WTC11 (cell line): ENCODE measurements at regions not wholly inside any gene's neighbourhood (a gene's known extent, or its start where the extent isn't known, plus 50 kb on each side); places are given as distances from the start of the nearest gene placed in this dataset.

Experiments
- ATAC-seq: fragments of 200-7000 bp; cut with Tn5 transposase; 2 replicates; pipeline ENCODE4 v1.10.0; 2021; ENCODE audit warnings: mild to moderate bottlenecking, moderate library complexity
- CTCF ChIA-PET: fragments of 300-600 bp; sonication (Branson Sonifier 250); formaldehyde crosslinking; loops from one replicate; lab custom pipeline; 2021; ENCODE audit warnings: antibody characterized with exemption; lab: Charles Lee
- POLR2A ChIA-PET: fragments of 350-600 bp; sonication (Branson Sonifier 250); formaldehyde crosslinking; loops from one replicate; lab custom pipeline; 2021; ENCODE audit warnings: antibody characterized with exemption; lab: Charles Lee
- DNase-seq: peaks from one replicate; pipeline ENCODE4 v3.0.0; 2021; ENCODE audit warnings: low spot score
- H3K27ac Mint-ChIP-seq: 2 replicates; pipeline ENCODE4 v1.8.0; 2021; ENCODE audit warnings: mixed read lengths
- H3K27me3 Mint-ChIP-seq: 2 replicates; pipeline ENCODE4 v1.8.0; 2021; ENCODE audit warnings: low read depth, mild to moderate bottlenecking, moderate library complexity, mixed read lengths
- H3K36me3 Mint-ChIP-seq: 2 replicates; pipeline ENCODE4 v1.8.0; 2021; ENCODE audit warnings: mixed read lengths
- H3K4me1 Mint-ChIP-seq: 2 replicates; pipeline ENCODE4 v1.8.0; 2022; ENCODE audit warnings: mixed read lengths
- H3K4me3 Mint-ChIP-seq: 2 replicates; pipeline ENCODE4 v1.8.0; 2021; ENCODE audit warnings: mild to moderate bottlenecking, moderate library complexity, mixed read lengths
- H3K9me3 Mint-ChIP-seq: 2 replicates; pipeline ENCODE4 v1.8.0; 2021; ENCODE audit warnings: mixed read lengths
- CREM ChIP-seq: sonication (generic); formaldehyde crosslinking; IDR thresholded peaks from 2 replicates; pipeline ENCODE4 v1.8.1; 2022; ENCODE audit warnings: mild to moderate bottlenecking, missing genetic modification reagents, moderate library complexity
- E2F1 ChIP-seq: sonication (generic); formaldehyde crosslinking; IDR thresholded peaks from 2 replicates; pipeline ENCODE4 v1.8.0; 2022; ENCODE audit warnings: mild to moderate bottlenecking, missing genetic modification reagents
- EMX1 ChIP-seq: fragments of 250-450 bp; sonication (Bioruptor Pico); IDR thresholded peaks from 2 replicates; pipeline ENCODE4 v1.8.0; 2021; ENCODE audit warnings: mild to moderate bottlenecking
- ESRRA ChIP-seq: sonication (generic); formaldehyde crosslinking; IDR thresholded peaks from 2 replicates; pipeline ENCODE4 v1.8.1; 2022; ENCODE audit warnings: mild to moderate bottlenecking, missing genetic modification reagents, borderline replicate concordance
- FOXJ3 ChIP-seq: sonication (generic); formaldehyde crosslinking; IDR thresholded peaks from 2 replicates; pipeline ENCODE4 v1.9.0; 2021; ENCODE audit warnings: missing genetic modification reagents, mild to moderate bottlenecking, borderline replicate concordance
- GABPB1 ChIP-seq: sonication (generic); formaldehyde crosslinking; IDR thresholded peaks from 2 replicates; pipeline ENCODE4 v1.8.1; 2023; ENCODE audit warnings: mild to moderate bottlenecking, missing genetic modification reagents
- IRF2 ChIP-seq: sonication (generic); formaldehyde crosslinking; IDR thresholded peaks from 2 replicates; pipeline ENCODE4 v1.8.0; 2022; ENCODE audit warnings: low read depth, missing genetic modification reagents, borderline replicate concordance
- JAZF1 ChIP-seq: fragments of 250-450 bp; sonication (Bioruptor Pico); IDR thresholded peaks from 2 replicates; pipeline ENCODE4 v1.9.0; 2021; ENCODE audit warnings: moderate library complexity, mild to moderate bottlenecking, inconsistent platforms
- KAT7 ChIP-seq: sonication (generic); formaldehyde crosslinking; IDR thresholded peaks from 2 replicates; pipeline ENCODE4 v1.8.1; 2023; ENCODE audit warnings: missing genetic modification reagents, mild to moderate bottlenecking, borderline replicate concordance
- MAX ChIP-seq: sonication (generic); formaldehyde crosslinking; IDR thresholded peaks from 2 replicates; pipeline ENCODE4 v1.8.0; 2022; ENCODE audit warnings: mild to moderate bottlenecking, missing genetic modification reagents
- NFATC4 ChIP-seq: fragments of 250-450 bp; sonication (Bioruptor Pico); IDR thresholded peaks from 2 replicates; pipeline ENCODE4 v1.9.0; 2021; ENCODE audit warnings: mild to moderate bottlenecking
- NR2C2 ChIP-seq: sonication (generic); formaldehyde crosslinking; IDR thresholded peaks from 2 replicates; pipeline ENCODE4 v1.8.0; 2022; ENCODE audit warnings: mild to moderate bottlenecking, missing genetic modification reagents
- NR3C1 ChIP-seq: sonication (generic); formaldehyde crosslinking; conservative IDR thresholded peaks from 2 replicates; pipeline ENCODE4 v1.8.1; 2023; ENCODE audit warnings: low read depth, mild to moderate bottlenecking, missing genetic modification reagents
- OVOL2 ChIP-seq: fragments of 250-450 bp; sonication (Bioruptor Pico); IDR thresholded peaks from 2 replicates; pipeline ENCODE4 v1.9.0; 2021; ENCODE audit warnings: mild to moderate bottlenecking, borderline replicate concordance
- SMAD4 ChIP-seq: sonication (generic); formaldehyde crosslinking; IDR thresholded peaks from 2 replicates; pipeline ENCODE4 v1.8.0; 2022; ENCODE audit warnings: mild to moderate bottlenecking, missing genetic modification reagents
- ZNF138 ChIP-seq: sonication (generic); formaldehyde crosslinking; conservative IDR thresholded peaks from 2 replicates; pipeline ENCODE4 v1.8.1; 2022; ENCODE audit warnings: mild to moderate bottlenecking, moderate library complexity, missing genetic modification reagents
- ZNF219 ChIP-seq: sonication (generic); formaldehyde crosslinking; IDR thresholded peaks from 2 replicates; pipeline ENCODE4 v1.8.0; 2023; ENCODE audit warnings: missing genetic modification reagents, mild to moderate bottlenecking, borderline replicate concordance
- ZNF232 ChIP-seq: sonication (generic); formaldehyde crosslinking; IDR thresholded peaks from 2 replicates; pipeline ENCODE4 v1.8.0; 2022; ENCODE audit warnings: mild to moderate bottlenecking, missing genetic modification reagents
- TF ChIP-seq, protein P1 (sequence below): fragments of 250-450 bp; sonication (Bioruptor Pico); IDR thresholded peaks from 2 replicates; pipeline ENCODE4 v2.1.2; 2022; ENCODE audit warnings: mild to moderate bottlenecking, moderate library complexity
- TF ChIP-seq, protein P2 (sequence below): sonication (generic); formaldehyde crosslinking; IDR thresholded peaks from 2 replicates; pipeline ENCODE4 v1.8.0; 2022; ENCODE audit warnings: missing genetic modification reagents
- TF ChIP-seq, protein P3 (sequence below): sonication (generic); formaldehyde crosslinking; IDR thresholded peaks from 2 replicates; pipeline ENCODE4 v1.8.1; 2022; ENCODE audit warnings: missing genetic modification reagents, borderline replicate concordance
- TF ChIP-seq, protein P4 (sequence below): sonication (generic); formaldehyde crosslinking; IDR thresholded peaks from 2 replicates; pipeline ENCODE4 v1.8.0; 2022; ENCODE audit warnings: mild to moderate bottlenecking, missing genetic modification reagents

DNA sequence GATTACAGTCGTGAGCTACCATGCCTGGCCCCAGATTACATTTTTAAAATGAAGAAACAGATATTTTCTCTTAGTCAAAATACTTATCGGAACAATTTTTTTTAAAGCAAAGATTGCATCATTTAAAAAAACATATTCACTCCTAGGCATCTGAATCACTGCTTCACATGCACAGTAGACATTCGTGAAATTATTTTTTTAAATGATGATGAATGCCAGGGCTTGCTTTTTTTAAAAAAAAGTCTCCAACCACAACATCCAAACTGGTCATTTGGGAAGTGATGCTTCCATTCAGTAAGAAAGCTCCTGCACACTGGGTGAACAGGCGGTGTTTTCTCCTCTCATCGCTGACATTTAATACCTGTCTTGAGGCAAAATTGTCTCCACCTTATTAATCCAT, 223.0 kb upstream of the DMRT1 start:
- Mint-ChIP-seq H3K27ac (no peak overlapping the region), H3K27me3 (no peaks in the 10 kb centered on the region), H3K36me3 (no peaks in the 10 kb centered on the region), H3K4me1 (peaks cover 21% of the 10 kb centered on the region), H3K9me3 (no peaks in the 10 kb centered on the region), H3K4me3 (no peak overlapping the region)
- CTCF ChIA-PET = interaction anchor here (0.5 kb wide), 1 partner anchor 226 kb away, joined by 3 read pairs; no protein-coding TSS in a partner anchor
- ATAC-seq = no peak
- TF ChIP-seq, protein P1, sequence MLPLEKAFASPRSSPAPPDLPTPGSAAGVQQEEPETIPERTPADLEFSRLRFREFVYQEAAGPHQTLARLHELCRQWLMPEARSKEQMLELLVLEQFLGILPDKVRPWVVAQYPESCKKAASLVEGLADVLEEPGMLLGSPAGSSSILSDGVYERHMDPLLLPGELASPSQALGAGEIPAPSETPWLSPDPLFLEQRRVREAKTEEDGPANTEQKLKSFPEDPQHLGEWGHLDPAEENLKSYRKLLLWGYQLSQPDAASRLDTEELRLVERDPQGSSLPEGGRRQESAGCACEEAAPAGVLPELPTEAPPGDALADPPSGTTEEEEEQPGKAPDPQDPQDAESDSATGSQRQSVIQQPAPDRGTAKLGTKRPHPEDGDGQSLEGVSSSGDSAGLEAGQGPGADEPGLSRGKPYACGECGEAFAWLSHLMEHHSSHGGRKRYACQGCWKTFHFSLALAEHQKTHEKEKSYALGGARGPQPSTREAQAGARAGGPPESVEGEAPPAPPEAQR (CRISPR knock-in tag) = no peak
- TF ChIP-seq MAX (CRISPR knock-in tag) (no peak), NFATC4 (CRISPR knock-in tag) (no peak), ESRRA (CRISPR knock-in tag) (no peak)
- DNase-seq = no peak
- POLR2A ChIA-PET = no interaction called here

DNA sequence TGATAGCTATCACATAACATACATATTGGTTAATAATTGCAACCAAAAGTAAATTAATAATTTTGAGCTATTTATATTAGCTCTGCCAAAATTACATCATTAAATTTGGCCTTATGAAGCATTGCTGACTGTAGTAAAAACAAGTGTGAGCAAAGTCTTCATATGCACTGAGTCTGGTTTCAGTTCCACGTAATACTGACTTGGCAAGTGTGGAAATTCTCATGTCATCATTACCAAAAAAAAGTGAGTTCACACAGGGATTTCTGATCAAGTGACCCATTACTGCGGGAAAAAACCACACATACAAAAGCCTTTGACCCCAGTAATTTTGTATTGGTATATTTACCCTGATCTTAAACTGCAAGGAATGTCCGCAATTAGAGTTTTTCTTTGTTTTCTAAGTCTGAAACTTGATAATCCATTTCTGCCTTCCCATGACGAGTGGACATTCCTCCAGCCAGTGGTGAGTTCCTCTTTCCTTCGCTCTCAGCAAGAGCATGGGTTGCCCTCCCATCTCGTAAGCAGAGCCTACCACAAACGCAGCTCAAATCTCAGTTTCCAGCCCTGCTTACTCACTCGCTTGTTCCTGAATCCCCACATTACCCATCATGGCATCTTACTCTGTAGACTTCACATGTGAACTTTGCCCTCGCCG, 220.2 kb upstream of the DMRT1 start:
- Mint-ChIP-seq H3K27me3 (no peaks in the 10 kb centered on the region), H3K9me3 (no peaks in the 10 kb centered on the region), H3K4me1 (peaks cover 18% of the 10 kb centered on the region), H3K27ac (no peak overlapping the region), H3K4me3 (no peak overlapping the region), H3K36me3 (no peaks in the 10 kb centered on the region)
- ATAC-seq (no peak), DNase-seq (no peak)
- TF ChIP-seq, protein P2, sequence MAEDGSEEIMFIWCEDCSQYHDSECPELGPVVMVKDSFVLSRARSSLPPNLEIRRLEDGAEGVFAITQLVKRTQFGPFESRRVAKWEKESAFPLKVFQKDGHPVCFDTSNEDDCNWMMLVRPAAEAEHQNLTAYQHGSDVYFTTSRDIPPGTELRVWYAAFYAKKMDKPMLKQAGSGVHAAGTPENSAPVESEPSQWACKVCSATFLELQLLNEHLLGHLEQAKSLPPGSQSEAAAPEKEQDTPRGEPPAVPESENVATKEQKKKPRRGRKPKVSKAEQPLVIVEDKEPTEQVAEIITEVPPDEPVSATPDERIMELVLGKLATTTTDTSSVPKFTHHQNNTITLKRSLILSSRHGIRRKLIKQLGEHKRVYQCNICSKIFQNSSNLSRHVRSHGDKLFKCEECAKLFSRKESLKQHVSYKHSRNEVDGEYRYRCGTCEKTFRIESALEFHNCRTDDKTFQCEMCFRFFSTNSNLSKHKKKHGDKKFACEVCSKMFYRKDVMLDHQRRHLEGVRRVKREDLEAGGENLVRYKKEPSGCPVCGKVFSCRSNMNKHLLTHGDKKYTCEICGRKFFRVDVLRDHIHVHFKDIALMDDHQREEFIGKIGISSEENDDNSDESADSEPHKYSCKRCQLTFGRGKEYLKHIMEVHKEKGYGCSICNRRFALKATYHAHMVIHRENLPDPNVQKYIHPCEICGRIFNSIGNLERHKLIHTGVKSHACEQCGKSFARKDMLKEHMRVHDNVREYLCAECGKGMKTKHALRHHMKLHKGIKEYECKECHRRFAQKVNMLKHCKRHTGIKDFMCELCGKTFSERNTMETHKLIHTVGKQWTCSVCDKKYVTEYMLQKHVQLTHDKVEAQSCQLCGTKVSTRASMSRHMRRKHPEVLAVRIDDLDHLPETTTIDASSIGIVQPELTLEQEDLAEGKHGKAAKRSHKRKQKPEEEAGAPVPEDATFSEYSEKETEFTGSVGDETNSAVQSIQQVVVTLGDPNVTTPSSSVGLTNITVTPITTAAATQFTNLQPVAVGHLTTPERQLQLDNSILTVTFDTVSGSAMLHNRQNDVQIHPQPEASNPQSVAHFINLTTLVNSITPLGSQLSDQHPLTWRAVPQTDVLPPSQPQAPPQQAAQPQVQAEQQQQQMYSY (CRISPR knock-in tag) = no peak
- no peak for TF ChIP-seq NR3C1
- no peak for TF ChIP-seq IRF2 (CRISPR knock-in tag)
- TF ChIP-seq JAZF1 (CRISPR knock-in tag) = no peak
- no peak for TF ChIP-seq ZNF232 (CRISPR knock-in tag)
- TF ChIP-seq FOXJ3 (CRISPR knock-in tag) = no peak
- TF ChIP-seq, protein P3, sequence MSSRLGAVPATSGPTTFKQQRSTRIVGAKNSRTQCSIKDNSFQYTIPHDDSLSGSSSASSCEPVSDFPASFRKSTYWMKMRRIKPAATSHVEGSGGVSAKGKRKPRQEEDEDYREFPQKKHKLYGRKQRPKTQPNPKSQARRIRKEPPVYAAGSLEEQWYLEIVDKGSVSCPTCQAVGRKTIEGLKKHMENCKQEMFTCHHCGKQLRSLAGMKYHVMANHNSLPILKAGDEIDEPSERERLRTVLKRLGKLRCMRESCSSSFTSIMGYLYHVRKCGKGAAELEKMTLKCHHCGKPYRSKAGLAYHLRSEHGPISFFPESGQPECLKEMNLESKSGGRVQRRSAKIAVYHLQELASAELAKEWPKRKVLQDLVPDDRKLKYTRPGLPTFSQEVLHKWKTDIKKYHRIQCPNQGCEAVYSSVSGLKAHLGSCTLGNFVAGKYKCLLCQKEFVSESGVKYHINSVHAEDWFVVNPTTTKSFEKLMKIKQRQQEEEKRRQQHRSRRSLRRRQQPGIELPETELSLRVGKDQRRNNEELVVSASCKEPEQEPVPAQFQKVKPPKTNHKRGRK (CRISPR knock-in tag) = no peak
- no peak for TF ChIP-seq OVOL2 (CRISPR knock-in tag)
- TF ChIP-seq ZNF219 (CRISPR knock-in tag) = no peak
- ChIA-PET CTCF (no interaction called here), POLR2A (interaction anchor here (0.5 kb wide), 1 partner anchor 59 kb away, joined by 4 read pairs; no protein-coding TSS in a partner anchor)

DNA sequence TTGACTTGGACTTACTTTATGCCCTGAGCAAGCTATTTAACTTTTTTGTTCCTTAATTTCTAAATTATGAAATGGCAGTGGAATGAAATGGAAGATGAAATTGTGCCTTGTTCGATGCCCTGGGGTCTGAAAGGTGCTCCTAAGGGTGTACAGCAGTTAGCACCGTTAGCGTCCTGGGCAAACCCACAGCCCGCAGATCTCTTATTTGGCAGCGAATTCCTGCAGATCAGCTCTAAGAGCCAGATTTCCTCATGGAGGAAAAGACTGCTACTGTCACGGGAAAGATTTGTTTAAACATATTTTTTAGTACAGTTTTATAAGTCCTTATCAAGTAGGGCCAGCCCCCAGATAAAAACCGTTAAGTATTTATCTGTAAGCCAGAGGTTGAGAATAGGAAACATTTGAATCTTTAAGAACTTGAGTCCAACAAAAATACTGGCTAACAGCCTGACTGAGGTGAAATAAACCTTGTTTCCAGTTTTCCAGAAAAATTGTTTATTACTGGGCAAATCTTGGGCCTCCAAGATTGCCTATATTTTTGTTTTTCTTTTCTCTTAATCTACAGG, 216.5 kb upstream of the DMRT1 start:
- Mint-ChIP-seq H3K4me1 (peaks cover 32% of the 10 kb centered on the region), H3K4me3 (no peak overlapping the region), H3K27ac (no peak overlapping the region), H3K9me3 (no peaks in the 10 kb centered on the region), H3K27me3 (no peaks in the 10 kb centered on the region), H3K36me3 (peaks cover 3% of the 10 kb centered on the region; the same call in 1 of the 2 replicates)
- POLR2A ChIA-PET = no interaction called here
- ATAC-seq = no peak
- no peak for DNase-seq
- CTCF ChIA-PET = no interaction called here
- TF ChIP-seq E2F1 (CRISPR knock-in tag) (no peak), GABPB1 (CRISPR knock-in tag) (no peak), NR2C2 (no peak), CREM (CRISPR knock-in tag) (no peak), FOXJ3 (CRISPR knock-in tag) (no peak), KAT7 (CRISPR knock-in tag) (no peak), NFATC4 (CRISPR knock-in tag) (no peak), EMX1 (CRISPR knock-in tag) (no peak), ZNF138 (CRISPR knock-in tag) (no peak), SMAD4 (no peak)
- TF ChIP-seq, protein P4, sequence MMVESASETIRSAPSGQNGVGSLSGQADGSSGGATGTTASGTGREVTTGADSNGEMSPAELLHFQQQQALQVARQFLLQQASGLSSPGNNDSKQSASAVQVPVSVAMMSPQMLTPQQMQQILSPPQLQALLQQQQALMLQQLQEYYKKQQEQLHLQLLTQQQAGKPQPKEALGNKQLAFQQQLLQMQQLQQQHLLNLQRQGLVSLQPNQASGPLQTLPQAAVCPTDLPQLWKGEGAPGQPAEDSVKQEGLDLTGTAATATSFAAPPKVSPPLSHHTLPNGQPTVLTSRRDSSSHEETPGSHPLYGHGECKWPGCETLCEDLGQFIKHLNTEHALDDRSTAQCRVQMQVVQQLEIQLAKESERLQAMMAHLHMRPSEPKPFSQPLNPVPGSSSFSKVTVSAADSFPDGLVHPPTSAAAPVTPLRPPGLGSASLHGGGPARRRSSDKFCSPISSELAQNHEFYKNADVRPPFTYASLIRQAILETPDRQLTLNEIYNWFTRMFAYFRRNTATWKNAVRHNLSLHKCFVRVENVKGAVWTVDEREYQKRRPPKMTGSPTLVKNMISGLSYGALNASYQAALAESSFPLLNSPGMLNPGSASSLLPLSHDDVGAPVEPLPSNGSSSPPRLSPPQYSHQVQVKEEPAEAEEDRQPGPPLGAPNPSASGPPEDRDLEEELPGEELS (CRISPR knock-in tag) = no peak
